ENCODE measurements at regions not wholly inside any gene's neighbourhood (a gene's known extent, or its start where the extent isn't known, plus 50 kb on each side); places are given as distances from the start of the nearest gene placed in this dataset.

GRCh38 chr11:70578371-70578770 is 180.0 kb downstream of the CTTN start:
- no peak overlapping the region for H3K4me3 Mint-ChIP-seq (ENCODE audit: unreplicated experiment)
- Histone ChIP-seq H3K4me3 (ENCODE audit: low read depth, low read length) (no peak overlapping the region), H3K4me1 (no peaks in the 10 kb centered on the region), H3K27me3 (replicated peaks; ENCODE audit: control insufficient read depth, insufficient read depth, low read length) (no peaks in the 10 kb centered on the region), H3K9me3 (no peaks in the 10 kb centered on the region), H3K36me3 (ENCODE audit: control insufficient read depth, insufficient read depth, low read length) (no peaks in the 10 kb centered on the region)
- no peaks in the 10 kb centered on the region for H3K27me3 Mint-ChIP-seq (ENCODE audit: insufficient read depth, unreplicated experiment)
- no TSS peak for BruUV-seq (replicated peaks)
- no peaks in the 10 kb centered on the region for H3K9me3 Mint-ChIP-seq (ENCODE audit: unreplicated experiment)
- ChIA-PET CTCF (no interaction called here), POLR2A (no interaction called here)
- H3K4me1 Mint-ChIP-seq (ENCODE audit: low read depth, unreplicated experiment) = no peaks in the 10 kb centered on the region
- no peak for TF ChIP-seq CTCF (IDR thresholded peaks at IDR 0.05; ENCODE audit: insufficient read depth in 1 of 2, low read depth in 1 of 2, low read length in 1 of 2, severe bottlenecking in 1 of 2, unreplicated experiment in 1 of 2)
- peak in 1 of 2 experiments; percentile 32 for DNase-seq
- intact Hi-C loops (cut with micrococcal nuclease; ENCODE audit: unreplicated experiment) = no loop called here
- H3K27ac Mint-ChIP-seq (ENCODE audit: unreplicated experiment) = no peak overlapping the region
- H3K36me3 Mint-ChIP-seq (ENCODE audit: insufficient read depth, unreplicated experiment) = peaks cover 58% of the 10 kb centered on the region

GRCh38 chr11:70578831-70579230 is 180.5 kb downstream of the CTTN start:
- ChIA-PET POLR2A (no interaction called here), CTCF (interaction anchor here (0.6 kb wide), 1 partner anchor 708 kb away, joined by 3 read pairs; no protein-coding TSS in a partner anchor)
- no peak overlapping the region for H3K4me3 Mint-ChIP-seq (ENCODE audit: unreplicated experiment)
- no peaks in the 10 kb centered on the region for H3K27me3 Mint-ChIP-seq (ENCODE audit: insufficient read depth, unreplicated experiment)
- intact Hi-C loops (cut with micrococcal nuclease; ENCODE audit: unreplicated experiment) = no loop called here
- H3K9me3 Mint-ChIP-seq (ENCODE audit: unreplicated experiment) = no peaks in the 10 kb centered on the region
- H3K36me3 ChIP-seq (ENCODE audit: control insufficient read depth, insufficient read depth, low read length) = no peaks in the 10 kb centered on the region
- H3K4me1 ChIP-seq = no peaks in the 10 kb centered on the region
- H3K36me3 Mint-ChIP-seq (ENCODE audit: insufficient read depth, unreplicated experiment) = peaks cover 61% of the 10 kb centered on the region
- no peaks in the 10 kb centered on the region for H3K4me1 Mint-ChIP-seq (ENCODE audit: low read depth, unreplicated experiment)
- no peak for TF ChIP-seq CTCF (IDR thresholded peaks at IDR 0.05; ENCODE audit: insufficient read depth in 1 of 2, low read depth in 1 of 2, low read length in 1 of 2, severe bottlenecking in 1 of 2, unreplicated experiment in 1 of 2)
- peak in 1 of 2 experiments; percentile 29 for DNase-seq
- H3K4me3 ChIP-seq (ENCODE audit: low read depth, low read length) = no peak overlapping the region
- H3K9me3 ChIP-seq = no peaks in the 10 kb centered on the region
- H3K27ac Mint-ChIP-seq (ENCODE audit: unreplicated experiment) = no peak overlapping the region
- no TSS peak for BruUV-seq (replicated peaks)
- no peaks in the 10 kb centered on the region for H3K27me3 ChIP-seq (replicated peaks; ENCODE audit: control insufficient read depth, insufficient read depth, low read length)

- intact Hi-C loops (cut with micrococcal nuclease; ENCODE audit: unreplicated experiment) = no loop called here
- BruUV-seq (replicated peaks) = no TSS peak
- H3K27me3 Mint-ChIP-seq (ENCODE audit: insufficient read depth, unreplicated experiment) = no peaks in the 10 kb centered on the region
- Histone ChIP-seq H3K4me3 (ENCODE audit: low read depth, low read length) (no peak overlapping the region), H3K27me3 (replicated peaks; ENCODE audit: control insufficient read depth, insufficient read depth, low read length) (no peaks in the 10 kb centered on the region), H3K9me3 (no peaks in the 10 kb centered on the region), H3K36me3 (ENCODE audit: control insufficient read depth, insufficient read depth, low read length) (no peaks in the 10 kb centered on the region), H3K4me1 (no peaks in the 10 kb centered on the region)
- POLR2A ChIA-PET = no interaction called here
- H3K36me3 Mint-ChIP-seq (ENCODE audit: insufficient read depth, unreplicated experiment) = peaks cover 61% of the 10 kb centered on the region
- CTCF ChIA-PET = interaction anchor here (0.6 kb wide), 1 partner anchor 707 kb away, joined by 3 read pairs; no protein-coding TSS in a partner anchor
- H3K27ac Mint-ChIP-seq (ENCODE audit: unreplicated experiment) = no peak overlapping the region
- H3K9me3 Mint-ChIP-seq (ENCODE audit: unreplicated experiment) = no peaks in the 10 kb centered on the region
- no peak for TF ChIP-seq CTCF (IDR thresholded peaks at IDR 0.05; ENCODE audit: insufficient read depth in 1 of 2, low read depth in 1 of 2, low read length in 1 of 2, severe bottlenecking in 1 of 2, unreplicated experiment in 1 of 2)
- H3K4me1 Mint-ChIP-seq (ENCODE audit: low read depth, unreplicated experiment) = no peaks in the 10 kb centered on the region
- DNase-seq = no peak
- no peak overlapping the region for H3K4me3 Mint-ChIP-seq (ENCODE audit: unreplicated experiment)
Measured at GRCh38 chr11:70579316-70579955, 181.1 kb downstream of the CTTN start.

Data from Caco-2 (cell line).